ENCODE measurements at regions not wholly inside any gene's neighbourhood (a gene's known extent, or its start where the extent isn't known, plus 50 kb on each side); places are given as distances from the start of the nearest gene placed in this dataset.

DNA sequence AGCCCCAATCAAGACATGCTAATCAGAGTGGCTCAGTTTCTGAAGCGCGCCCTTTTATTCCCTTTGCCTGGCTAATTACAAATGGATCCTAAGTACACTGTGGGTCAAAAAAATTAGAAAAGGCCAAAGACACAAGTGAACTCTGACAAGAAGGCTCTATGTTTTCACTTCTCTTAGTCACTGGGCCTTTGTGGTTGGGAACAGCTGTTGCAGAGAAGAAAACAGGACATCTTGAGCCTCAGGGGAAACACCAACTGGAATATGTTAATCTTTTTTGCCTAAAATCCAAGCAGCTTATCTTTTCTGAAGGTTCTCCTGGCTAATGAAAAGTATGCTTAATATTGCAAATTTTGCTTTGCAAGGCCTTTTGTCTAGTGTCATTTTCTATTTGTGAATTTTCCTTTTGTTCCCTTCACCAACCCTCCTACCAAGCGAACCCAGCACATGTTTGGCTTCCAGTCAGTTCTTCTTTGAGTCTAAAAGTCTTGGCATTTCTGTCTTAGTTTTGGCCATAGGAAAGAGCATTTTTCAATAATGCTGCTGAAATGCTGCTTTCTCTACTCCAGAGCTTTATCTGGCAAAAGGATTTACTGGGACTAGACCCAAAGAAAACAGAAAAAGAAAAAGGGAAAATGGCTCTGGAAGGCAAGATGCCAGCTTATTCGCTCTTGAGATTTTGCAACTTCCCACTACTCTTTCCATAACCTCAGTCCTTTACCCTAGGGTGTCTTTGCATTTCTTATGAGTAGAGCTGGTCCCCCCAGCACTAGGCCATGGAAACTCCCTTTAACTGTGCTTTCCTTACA, 440.2 kb upstream of the ST6GAL2 start:
- Mint-ChIP-seq H3K9me3 (peaks cover 19% of the 10 kb centered on the region), H3K4me1 (ENCODE audit: low read depth) (no peaks in the 10 kb centered on the region), H3K4me3 (no peak overlapping the region), H3K36me3 (no peaks in the 10 kb centered on the region), H3K27me3 (no peaks in the 10 kb centered on the region), H3K27ac (no peak overlapping the region)
- no peak for DNase-seq
- ChIA-PET CTCF (no interaction called here), POLR2A (no interaction called here)
- intact Hi-C loops (cut with micrococcal nuclease) = no loop called here

DNA sequence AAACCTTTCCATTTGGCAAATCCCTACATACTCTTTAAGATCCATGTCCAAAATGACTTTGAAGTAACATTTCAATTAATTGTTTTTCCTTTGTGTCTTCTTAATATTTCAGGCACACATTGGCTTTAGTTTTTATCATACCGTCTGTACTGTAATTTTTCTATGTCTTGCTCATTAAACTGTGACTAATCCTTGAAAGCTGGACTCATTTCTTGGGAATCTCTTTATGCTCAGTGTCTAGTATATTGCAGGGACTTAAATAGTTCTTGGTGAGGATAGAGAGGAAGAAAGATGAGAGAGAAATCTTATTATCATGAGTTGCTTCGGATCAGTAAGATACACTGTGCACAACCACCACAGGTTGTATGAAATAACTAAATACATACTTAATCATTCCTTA, 448.3 kb upstream of the ST6GAL2 start:
- H3K4me1 Mint-ChIP-seq (ENCODE audit: low read depth) = no peaks in the 10 kb centered on the region
- ChIA-PET CTCF (no interaction called here), POLR2A (no interaction called here)
- intact Hi-C loops (cut with micrococcal nuclease) = no loop called here
- peaks cover 6% of the 10 kb centered on the region for H3K9me3 Mint-ChIP-seq
- no peak overlapping the region for H3K27ac Mint-ChIP-seq
- no peak overlapping the region for H3K4me3 Mint-ChIP-seq
- no peaks in the 10 kb centered on the region for H3K27me3 Mint-ChIP-seq
- no peaks in the 10 kb centered on the region for H3K36me3 Mint-ChIP-seq
- DNase-seq = no peak

GRCh38 chr2:107336526-107336925, 450.6 kb upstream of the ST6GAL2 start:
- no peaks in the 10 kb centered on the region for H3K27me3 Mint-ChIP-seq
- POLR2A ChIA-PET = no interaction called here
- no peak for DNase-seq
- H3K4me1 Mint-ChIP-seq (ENCODE audit: low read depth) = no peaks in the 10 kb centered on the region
- H3K36me3 Mint-ChIP-seq = no peaks in the 10 kb centered on the region
- no peak overlapping the region for H3K27ac Mint-ChIP-seq
- H3K4me3 Mint-ChIP-seq = no peak overlapping the region
- CTCF ChIA-PET = no interaction called here
- H3K9me3 Mint-ChIP-seq = peaks cover 2% of the 10 kb centered on the region
- intact Hi-C loops (cut with micrococcal nuclease) = no loop called here

DNA sequence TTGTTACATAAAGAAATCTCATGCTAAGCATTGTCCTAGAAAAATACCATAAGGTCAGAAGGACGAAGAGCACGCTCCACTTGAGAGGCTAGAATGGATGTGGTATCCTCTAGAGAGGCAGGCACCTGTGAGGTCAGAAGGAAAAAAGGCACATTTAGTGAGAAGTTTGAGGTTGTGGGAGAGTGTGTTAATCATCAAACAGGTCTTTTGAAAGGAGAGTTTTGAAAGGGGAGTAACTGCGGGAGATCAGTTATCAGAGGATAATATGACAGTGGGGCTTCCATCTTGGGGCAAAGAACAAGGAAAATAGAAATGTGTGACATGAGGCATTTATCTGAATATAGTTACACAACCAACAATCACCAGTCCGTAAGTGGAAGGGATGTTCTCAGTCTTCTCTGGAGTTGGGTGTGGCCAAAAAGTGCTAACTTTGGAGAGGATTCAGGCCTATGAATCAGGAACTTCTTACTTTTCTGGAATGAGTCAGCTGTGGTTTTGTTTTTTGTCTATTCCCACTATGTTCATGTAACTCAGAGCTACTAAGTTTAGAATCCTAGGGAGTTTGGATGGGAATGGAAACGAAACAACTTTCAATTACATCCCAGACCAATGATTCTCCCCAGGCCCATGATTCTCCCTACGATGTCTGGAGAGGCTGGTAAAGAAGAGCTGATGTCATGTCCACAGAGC, 451.4 kb upstream of the ST6GAL2 start:
- Mint-ChIP-seq H3K36me3 (no peaks in the 10 kb centered on the region), H3K27ac (no peak overlapping the region), H3K27me3 (no peaks in the 10 kb centered on the region), H3K4me3 (no peak overlapping the region), H3K9me3 (no peaks in the 10 kb centered on the region), H3K4me1 (ENCODE audit: low read depth) (no peaks in the 10 kb centered on the region)
- ChIA-PET CTCF (no interaction called here), POLR2A (no interaction called here)
- intact Hi-C loops (cut with micrococcal nuclease) = no loop called here
- no peak for DNase-seq

- no peaks in the 10 kb centered on the region for H3K4me1 Mint-ChIP-seq (ENCODE audit: low read depth)
- no peaks in the 10 kb centered on the region for H3K36me3 Mint-ChIP-seq
- CTCF ChIA-PET = no interaction called here
- no peak overlapping the region for H3K27ac Mint-ChIP-seq
- H3K9me3 Mint-ChIP-seq = no peaks in the 10 kb centered on the region
- no peak overlapping the region for H3K4me3 Mint-ChIP-seq
- no peaks in the 10 kb centered on the region for H3K27me3 Mint-ChIP-seq
- intact Hi-C loops (cut with micrococcal nuclease) = no loop called here
- no peak for DNase-seq
- POLR2A ChIA-PET = no interaction called here
These were observed 452.1 kb upstream of the ST6GAL2 start for GRCh38 chr2:107338059-107338458.

- Mint-ChIP-seq H3K27ac (no peak overlapping the region), H3K9me3 (no peaks in the 10 kb centered on the region), H3K27me3 (no peaks in the 10 kb centered on the region), H3K4me3 (no peak overlapping the region), H3K4me1 (ENCODE audit: low read depth) (no peaks in the 10 kb centered on the region), H3K36me3 (no peaks in the 10 kb centered on the region)
- ChIA-PET POLR2A (no interaction called here), CTCF (no interaction called here)
- no peak for DNase-seq
- intact Hi-C loops (cut with micrococcal nuclease) = no loop called here
These were observed 452.6 kb upstream of the ST6GAL2 start for GRCh38 chr2:107338571-107338970.

DNA sequence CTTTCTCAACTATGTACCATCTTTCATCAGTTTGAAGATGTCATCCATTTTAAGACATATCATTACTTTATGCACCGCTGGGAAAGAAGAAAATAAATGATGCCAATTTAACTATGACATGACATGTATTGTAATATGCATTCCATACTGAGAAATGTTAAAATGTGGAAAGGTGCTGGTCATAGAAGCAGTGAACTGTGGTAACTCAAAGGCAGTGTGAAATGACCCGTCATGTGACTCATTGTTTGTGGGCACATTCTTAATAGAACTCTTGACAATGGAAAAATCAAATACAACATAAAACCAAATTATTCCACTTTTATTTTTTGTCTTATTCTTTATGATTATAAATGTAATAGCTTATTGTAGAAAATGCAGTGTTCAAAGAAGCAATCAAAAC, 455.0 kb upstream of the ST6GAL2 start:
- H3K36me3 Mint-ChIP-seq = no peaks in the 10 kb centered on the region
- no peak overlapping the region for H3K27ac Mint-ChIP-seq
- CTCF ChIA-PET = no interaction called here
- POLR2A ChIA-PET = no interaction called here
- H3K4me1 Mint-ChIP-seq (ENCODE audit: low read depth) = no peaks in the 10 kb centered on the region
- H3K4me3 Mint-ChIP-seq = no peak overlapping the region
- no peaks in the 10 kb centered on the region for H3K27me3 Mint-ChIP-seq
- DNase-seq = no peak
- intact Hi-C loops (cut with micrococcal nuclease) = no loop called here
- no peaks in the 10 kb centered on the region for H3K9me3 Mint-ChIP-seq

DNA sequence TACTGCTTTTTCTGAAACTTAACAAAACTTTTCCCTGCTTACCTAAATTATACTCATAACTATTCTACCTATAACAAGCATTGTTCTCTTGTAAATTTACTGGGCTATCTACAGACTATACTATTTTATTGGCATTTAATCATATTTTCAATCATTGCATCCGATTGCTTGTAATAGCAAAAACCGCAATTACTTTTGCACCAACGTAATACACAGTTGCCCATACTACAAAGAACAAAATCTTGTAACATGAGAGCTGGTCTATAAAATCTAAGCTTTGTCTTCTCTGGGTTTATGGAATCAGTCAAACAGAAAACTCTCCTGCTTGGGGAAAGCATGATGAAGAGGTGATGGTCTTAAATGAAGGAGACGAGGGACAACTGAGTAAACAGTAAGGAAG, 463.4 kb upstream of the ST6GAL2 start:
- Mint-ChIP-seq H3K27me3 (no peaks in the 10 kb centered on the region), H3K36me3 (no peaks in the 10 kb centered on the region), H3K4me3 (no peak overlapping the region), H3K27ac (no peak overlapping the region), H3K4me1 (ENCODE audit: low read depth) (no peaks in the 10 kb centered on the region), H3K9me3 (no peaks in the 10 kb centered on the region)
- intact Hi-C loops (cut with micrococcal nuclease) = no loop called here
- DNase-seq = no peak
- ChIA-PET POLR2A (no interaction called here), CTCF (no interaction called here)

GRCh38 chr2:107354175-107354574, 468.2 kb upstream of the ST6GAL2 start:
- H3K27me3 Mint-ChIP-seq = no peaks in the 10 kb centered on the region
- intact Hi-C loops (cut with micrococcal nuclease) = no loop called here
- H3K4me3 Mint-ChIP-seq = no peak overlapping the region
- H3K4me1 Mint-ChIP-seq (ENCODE audit: low read depth) = no peaks in the 10 kb centered on the region
- no peaks in the 10 kb centered on the region for H3K9me3 Mint-ChIP-seq
- CTCF ChIA-PET = no interaction called here
- no peak for DNase-seq
- POLR2A ChIA-PET = no interaction called here
- H3K27ac Mint-ChIP-seq = no peak overlapping the region
- H3K36me3 Mint-ChIP-seq = no peaks in the 10 kb centered on the region

- no peaks in the 10 kb centered on the region for H3K9me3 Mint-ChIP-seq
- intact Hi-C loops (cut with micrococcal nuclease) = no loop called here
- POLR2A ChIA-PET = no interaction called here
- CTCF ChIA-PET = no interaction called here
- no peaks in the 10 kb centered on the region for H3K27me3 Mint-ChIP-seq
- no peaks in the 10 kb centered on the region for H3K36me3 Mint-ChIP-seq
- no peak for DNase-seq
- H3K4me3 Mint-ChIP-seq = no peak overlapping the region
- no peak overlapping the region for H3K27ac Mint-ChIP-seq
- no peaks in the 10 kb centered on the region for H3K4me1 Mint-ChIP-seq (ENCODE audit: low read depth)
These were observed 468.3 kb upstream of the RGPD4 start for GRCh38 chr2:107358362-107358761.

GRCh38 chr2:107359021-107359420, 467.7 kb upstream of the RGPD4 start:
- CTCF ChIA-PET = no interaction called here
- POLR2A ChIA-PET = no interaction called here
- Mint-ChIP-seq H3K36me3 (no peaks in the 10 kb centered on the region), H3K4me3 (no peak overlapping the region), H3K9me3 (no peaks in the 10 kb centered on the region), H3K27ac (no peak overlapping the region), H3K27me3 (no peaks in the 10 kb centered on the region), H3K4me1 (ENCODE audit: low read depth) (no peaks in the 10 kb centered on the region)
- intact Hi-C loops (cut with micrococcal nuclease) = no loop called here
- DNase-seq = no peak

DNA sequence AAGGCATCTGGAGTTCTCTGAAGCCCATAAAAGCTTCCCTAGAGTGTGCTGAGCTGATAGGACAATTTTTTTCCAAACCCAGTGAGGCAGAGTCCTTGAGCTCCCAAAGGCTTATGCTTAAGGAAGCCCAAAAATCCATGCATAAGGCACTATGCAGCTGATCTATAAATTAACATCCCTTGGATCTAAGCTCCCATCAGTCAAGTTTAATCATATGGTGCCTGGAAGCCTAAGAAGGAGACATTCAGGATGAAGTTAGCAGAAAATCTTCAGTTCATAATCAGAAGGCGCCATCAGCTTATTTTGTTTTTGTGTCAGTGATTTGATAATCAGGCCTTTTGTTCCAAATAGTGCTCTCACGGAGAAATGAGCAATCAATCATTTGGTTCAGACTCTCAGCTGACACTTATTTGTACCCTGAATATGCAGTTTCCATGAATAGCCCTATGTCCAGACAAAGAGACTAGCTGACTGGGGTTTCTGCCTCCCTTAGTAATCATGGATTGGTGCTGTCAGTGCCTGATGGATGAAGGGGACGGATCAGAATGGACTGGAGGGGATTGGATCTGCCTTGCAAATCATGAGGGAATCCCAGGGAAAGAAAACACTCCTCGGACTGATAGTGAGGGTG, 464.8 kb upstream of the RGPD4 start:
- no peak overlapping the region for H3K4me3 Mint-ChIP-seq
- H3K9me3 Mint-ChIP-seq = no peaks in the 10 kb centered on the region
- POLR2A ChIA-PET = no interaction called here
- no peaks in the 10 kb centered on the region for H3K27me3 Mint-ChIP-seq
- DNase-seq = no peak
- H3K4me1 Mint-ChIP-seq (ENCODE audit: low read depth) = no peaks in the 10 kb centered on the region
- H3K36me3 Mint-ChIP-seq = no peaks in the 10 kb centered on the region
- intact Hi-C loops (cut with micrococcal nuclease) = no loop called here
- no peak overlapping the region for H3K27ac Mint-ChIP-seq
- CTCF ChIA-PET = no interaction called here

GRCh38 chr2:107362993-107363392, 463.7 kb upstream of the RGPD4 start:
- intact Hi-C loops (cut with micrococcal nuclease) = no loop called here
- ChIA-PET POLR2A (no interaction called here), CTCF (no interaction called here)
- Mint-ChIP-seq H3K36me3 (no peaks in the 10 kb centered on the region), H3K27me3 (no peaks in the 10 kb centered on the region), H3K9me3 (no peaks in the 10 kb centered on the region), H3K4me3 (no peak overlapping the region), H3K4me1 (ENCODE audit: low read depth) (no peaks in the 10 kb centered on the region), H3K27ac (no peak overlapping the region)
- no peak for DNase-seq
